ENCODE measurements at regions not wholly inside any gene's neighbourhood (a gene's known extent, or its start where the extent isn't known, plus 50 kb on each side); places are given as distances from the start of the nearest gene placed in this dataset.

DNA sequence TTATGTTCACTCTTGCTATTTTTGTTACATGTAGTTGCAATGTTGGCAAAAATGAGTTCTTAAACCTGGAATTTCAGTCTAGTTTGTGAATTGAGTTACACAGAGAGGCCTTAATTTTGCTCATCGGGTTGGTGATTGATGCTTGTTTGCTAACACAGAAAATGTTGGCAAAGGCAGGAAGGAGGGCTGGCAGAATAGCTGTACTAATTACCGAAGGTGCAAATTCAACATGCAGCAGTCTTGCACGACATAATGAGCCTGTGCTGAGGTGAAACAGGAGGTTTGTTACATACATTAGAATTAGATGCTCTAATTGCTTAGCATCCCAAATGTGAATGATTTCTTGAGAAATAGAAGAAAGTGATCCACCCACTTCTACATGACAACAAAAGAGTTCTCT, 475.0 kb upstream of the TOM1L1 start:
- H3K4me3 ChIP-seq (replicated peaks in 1 of 2; ENCODE audit: low read depth in 2 of 2, low read length in 2 of 2) = no peak overlapping the region
- no peak for DNase-seq (ENCODE audit: low read depth in 2 of 2)
- TF ChIP-seq, protein P1, sequence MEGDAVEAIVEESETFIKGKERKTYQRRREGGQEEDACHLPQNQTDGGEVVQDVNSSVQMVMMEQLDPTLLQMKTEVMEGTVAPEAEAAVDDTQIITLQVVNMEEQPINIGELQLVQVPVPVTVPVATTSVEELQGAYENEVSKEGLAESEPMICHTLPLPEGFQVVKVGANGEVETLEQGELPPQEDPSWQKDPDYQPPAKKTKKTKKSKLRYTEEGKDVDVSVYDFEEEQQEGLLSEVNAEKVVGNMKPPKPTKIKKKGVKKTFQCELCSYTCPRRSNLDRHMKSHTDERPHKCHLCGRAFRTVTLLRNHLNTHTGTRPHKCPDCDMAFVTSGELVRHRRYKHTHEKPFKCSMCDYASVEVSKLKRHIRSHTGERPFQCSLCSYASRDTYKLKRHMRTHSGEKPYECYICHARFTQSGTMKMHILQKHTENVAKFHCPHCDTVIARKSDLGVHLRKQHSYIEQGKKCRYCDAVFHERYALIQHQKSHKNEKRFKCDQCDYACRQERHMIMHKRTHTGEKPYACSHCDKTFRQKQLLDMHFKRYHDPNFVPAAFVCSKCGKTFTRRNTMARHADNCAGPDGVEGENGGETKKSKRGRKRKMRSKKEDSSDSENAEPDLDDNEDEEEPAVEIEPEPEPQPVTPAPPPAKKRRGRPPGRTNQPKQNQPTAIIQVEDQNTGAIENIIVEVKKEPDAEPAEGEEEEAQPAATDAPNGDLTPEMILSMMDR (IDR thresholded peaks at IDR 0.05; ENCODE audit: low read depth, low read length) = no peak

- no peak overlapping the region for H3K4me3 ChIP-seq (replicated peaks in 1 of 2; ENCODE audit: low read depth in 2 of 2, low read length in 2 of 2)
- TF ChIP-seq, protein P1 (IDR thresholded peaks at IDR 0.05; ENCODE audit: low read depth, low read length) = no peak
- DNase-seq (ENCODE audit: low read depth in 2 of 2) = peak in 1 of 2 donors; percentile 5
Observed at GRCh38 chr17:54426296-54426886, 474.3 kb upstream of the TOM1L1 start.

DNA sequence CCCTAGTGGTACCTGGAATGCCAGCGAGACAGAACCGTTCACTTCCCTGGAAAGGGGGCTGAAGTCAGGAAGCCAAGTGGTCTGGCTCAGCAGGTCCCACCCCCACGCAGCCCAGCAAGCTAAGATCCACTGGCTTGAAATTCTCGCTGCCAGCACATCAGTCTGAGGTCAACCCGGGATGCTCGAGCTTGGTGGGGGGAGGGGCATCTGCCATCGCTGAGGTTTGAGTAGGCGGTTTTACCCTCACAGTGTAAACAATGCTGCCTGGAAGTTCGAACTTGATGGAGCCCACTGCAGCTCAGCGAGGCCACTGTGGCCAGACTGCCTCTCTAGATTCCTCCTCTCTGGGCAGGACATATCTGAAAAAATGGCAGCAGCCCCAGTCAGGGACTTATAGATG, 464.7 kb upstream of the TOM1L1 start:
- H3K4me3 ChIP-seq (replicated peaks in 1 of 2; ENCODE audit: low read depth in 2 of 2, low read length in 2 of 2) = no peak overlapping the region
- DNase-seq (ENCODE audit: low read depth in 2 of 2) = no peak
- TF ChIP-seq, protein P1 (IDR thresholded peaks at IDR 0.05; ENCODE audit: low read depth, low read length) = no peak

GRCh38 chr17:54439816-54440215, 460.8 kb upstream of the TOM1L1 start:
- H3K4me3 ChIP-seq (replicated peaks in 1 of 2; ENCODE audit: low read depth in 2 of 2, low read length in 2 of 2) = no peak overlapping the region
- DNase-seq (ENCODE audit: low read depth in 2 of 2) = no peak

DNA sequence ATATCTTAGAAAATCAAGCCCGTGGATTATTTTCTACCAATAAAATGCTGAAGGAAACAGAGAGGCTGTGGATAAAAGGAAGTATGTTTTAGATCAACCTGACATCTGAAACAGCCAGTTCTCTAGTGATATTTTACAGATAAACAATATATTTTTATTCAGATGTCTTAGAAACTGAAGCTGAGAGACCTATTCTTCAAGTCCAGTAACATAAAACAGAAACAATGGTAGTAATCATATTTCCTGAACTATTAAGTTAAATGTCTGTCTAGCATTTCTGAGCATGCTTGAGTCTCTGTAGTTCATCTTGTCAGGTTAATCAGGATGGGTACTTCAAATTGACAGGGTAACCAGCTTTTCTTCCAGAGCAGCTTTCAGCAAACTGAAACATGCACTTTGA, 449.6 kb upstream of the TOM1L1 start:
- DNase-seq (ENCODE audit: low read depth in 2 of 2) = no peak
- TF ChIP-seq, protein P1 (IDR thresholded peaks at IDR 0.05; ENCODE audit: low read depth, low read length) = no peak
- H3K4me3 ChIP-seq (replicated peaks in 1 of 2; ENCODE audit: low read depth in 2 of 2, low read length in 2 of 2) = no peak overlapping the region

More at GRCh38 chr17:54439816-54440215, 460.8 kb upstream of the TOM1L1 start:
- TF ChIP-seq, protein P1 (IDR thresholded peaks at IDR 0.05; ENCODE audit: low read depth, low read length) = no peak

DNA sequence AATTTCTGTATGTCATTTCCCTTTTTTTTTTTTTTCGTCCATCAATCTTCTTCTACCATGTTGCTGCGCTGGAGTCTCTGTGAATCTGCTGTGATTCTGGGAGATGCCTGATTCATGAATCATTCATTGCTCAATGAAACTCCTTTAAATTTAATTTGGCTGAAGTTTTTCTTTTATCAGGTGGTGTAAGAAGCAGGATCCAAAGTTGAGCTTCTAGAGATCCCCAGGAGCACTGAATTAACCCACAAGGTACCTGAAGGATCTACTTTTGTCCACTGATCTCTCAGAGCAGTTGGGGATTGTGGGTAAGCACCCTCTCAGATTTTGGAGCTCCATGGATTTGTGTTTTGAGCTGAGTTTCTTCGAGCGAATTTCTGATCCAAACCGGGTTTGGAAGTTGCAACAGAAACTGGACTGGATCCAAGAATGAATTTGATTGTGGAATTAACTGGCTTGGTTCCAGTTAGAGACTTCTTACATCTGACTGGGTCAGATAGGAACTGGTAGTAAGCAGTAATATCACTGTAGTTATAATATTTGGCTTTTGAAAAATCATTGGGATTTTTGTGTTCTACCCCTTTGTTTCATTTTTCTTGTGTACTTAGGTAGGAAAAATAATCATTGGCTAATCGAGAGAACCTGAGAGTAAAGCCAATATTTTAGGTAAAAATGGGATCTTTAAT, 447.8 kb upstream of the TOM1L1 start:
- H3K4me3 ChIP-seq (replicated peaks in 1 of 2; ENCODE audit: low read depth in 2 of 2, low read length in 2 of 2) = no peak overlapping the region
- TF ChIP-seq, protein P1 (IDR thresholded peaks at IDR 0.05; ENCODE audit: low read depth, low read length) = no peak
- no peak for DNase-seq (ENCODE audit: low read depth in 2 of 2)
